GM12892 (cell line): ENCODE measurements at regions not wholly inside any gene's neighbourhood (a gene's known extent, or its start where the extent isn't known, plus 50 kb on each side); places are given as distances from the start of the nearest gene placed in this dataset.

Source experiments
- POLR2A ChIP-seq: IDR thresholded peaks from 2 replicates; pipeline ENCODE4 v1.6.1; 2011; ENCODE audit warnings: low read depth, low read length, control low read depth
- POLR2AphosphoS5 ChIP-seq: IDR thresholded peaks from 2 replicates; pipeline ENCODE4 v1.6.1; 2011; ENCODE audit warnings: low read depth, low read length, control low read depth
- TAF1 ChIP-seq: IDR thresholded peaks from 2 replicates; pipeline ENCODE4 v1.6.1; 2011; ENCODE audit warnings: low read depth, mild to moderate bottlenecking, control low read depth, low read length, borderline replicate concordance

GRCh38 chr2:67579806-67580205 is 182.7 kb downstream of the ETAA1 start:
- TF ChIP-seq POLR2AphosphoS5, result no peak
- TF ChIP-seq POLR2A, result no peak
- no peak for TF ChIP-seq TAF1
